HPDE6-E6E7 (cell line): ENCODE measurements at regions not wholly inside any gene's neighbourhood (a gene's known extent, or its start where the extent isn't known, plus 50 kb on each side); places are given as distances from the start of the nearest gene placed in this dataset.
"Not testable (repeated sequence)": the region's sequence is repeated elsewhere in the genome, so short reads cannot be mapped to it uniquely, and the experiment has no call there.

ENCODE experiments used
- DNase-seq: peaks from one replicate; pipeline ENCODE4 v3.0.0; 2011; ENCODE audit warnings: missing footprints; ENCODE audit errors: extremely low spot score

GRCh38 chr7:42685911-42686310 lies 226.0 kb downstream of the C7orf25 start:
- no peak for DNase-seq

GRCh38 chr7:42677751-42678699 lies 233.8 kb downstream of the C7orf25 start:
- no peak for DNase-seq

DNA sequence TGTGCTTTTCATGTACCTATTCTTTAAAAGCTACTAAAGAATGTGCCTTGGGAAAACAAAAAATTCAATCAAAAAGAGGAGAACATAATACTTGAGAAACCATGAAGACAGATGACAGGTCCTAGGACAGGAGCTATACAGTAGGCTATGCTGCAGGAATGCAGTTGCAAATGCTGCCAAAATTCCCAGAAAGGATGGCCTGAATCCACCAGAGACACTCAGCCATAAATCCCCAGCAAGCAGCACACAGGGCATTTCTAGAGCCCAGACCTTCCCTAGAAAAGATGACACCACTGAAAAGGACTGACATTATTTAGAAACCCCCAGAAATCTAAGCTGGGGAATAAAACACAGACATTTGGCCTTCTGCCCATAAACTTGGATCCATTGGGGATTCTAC lies 237.3 kb downstream of the C7orf25 start:
- no peak for DNase-seq

GRCh38 chr7:42673951-42674350 lies 237.9 kb downstream of the C7orf25 start:
- no peak for DNase-seq

DNA sequence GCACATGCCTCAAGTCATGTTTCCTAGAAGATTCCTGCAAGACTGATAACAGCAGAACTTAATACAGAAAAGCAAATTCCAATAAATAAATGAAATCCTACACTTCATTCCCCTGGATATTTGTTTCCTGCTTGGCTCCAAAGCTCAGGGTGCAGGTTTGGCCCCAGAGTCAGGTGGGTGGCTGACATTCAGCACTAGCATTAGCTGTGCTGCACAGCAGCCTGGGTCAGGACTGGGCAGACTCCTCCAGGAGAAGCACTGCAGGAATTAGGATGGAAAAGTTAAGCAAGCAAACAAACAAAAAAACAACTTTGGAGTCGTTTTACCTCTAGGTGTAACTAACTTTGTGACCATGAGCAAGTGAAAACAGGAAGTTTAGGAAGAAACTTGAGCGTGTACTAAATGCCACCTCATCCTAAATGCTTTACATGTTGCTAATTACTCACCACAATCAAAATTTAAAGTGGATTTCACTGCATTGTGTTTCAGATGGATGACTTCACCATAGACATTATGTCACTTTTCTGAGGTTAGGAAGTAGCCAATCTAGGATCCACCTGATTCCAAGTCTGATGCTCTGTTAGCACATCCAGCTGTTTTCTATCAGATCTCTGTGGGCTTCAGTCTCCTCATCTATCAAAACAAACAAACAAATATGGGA lies 239.4 kb downstream of the C7orf25 start:
- DNase-seq = no peak

- DNase-seq = peak; percentile 51
These were observed 240.2 kb downstream of the C7orf25 start for GRCh38 chr7:42671627-42672026.

GRCh38 chr7:42666994-42667393 lies 244.9 kb downstream of the C7orf25 start:
- no peak for DNase-seq

GRCh38 chr7:42662862-42663261 lies 249.0 kb downstream of the C7orf25 start:
- DNase-seq = no peak

DNA sequence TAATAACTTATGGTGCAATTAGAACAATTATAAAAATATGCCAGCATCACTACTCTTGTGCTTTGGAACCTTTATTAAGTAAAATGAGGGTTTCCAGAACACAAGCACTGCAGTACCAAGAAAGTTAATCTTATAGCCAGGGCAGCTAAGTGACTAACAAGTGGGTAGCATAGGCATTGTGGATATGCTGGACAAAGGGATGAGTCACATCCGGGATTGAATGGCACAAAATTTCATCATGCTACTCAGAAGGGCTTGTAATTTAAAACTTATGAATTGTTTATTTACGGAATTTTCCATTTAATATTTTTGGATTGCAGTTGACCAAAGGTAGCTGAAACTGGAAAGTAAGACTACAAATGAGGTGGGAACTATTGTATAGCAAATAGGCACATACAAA lies 250.6 kb downstream of the C7orf25 start:
- peak; percentile 58 for DNase-seq

DNA sequence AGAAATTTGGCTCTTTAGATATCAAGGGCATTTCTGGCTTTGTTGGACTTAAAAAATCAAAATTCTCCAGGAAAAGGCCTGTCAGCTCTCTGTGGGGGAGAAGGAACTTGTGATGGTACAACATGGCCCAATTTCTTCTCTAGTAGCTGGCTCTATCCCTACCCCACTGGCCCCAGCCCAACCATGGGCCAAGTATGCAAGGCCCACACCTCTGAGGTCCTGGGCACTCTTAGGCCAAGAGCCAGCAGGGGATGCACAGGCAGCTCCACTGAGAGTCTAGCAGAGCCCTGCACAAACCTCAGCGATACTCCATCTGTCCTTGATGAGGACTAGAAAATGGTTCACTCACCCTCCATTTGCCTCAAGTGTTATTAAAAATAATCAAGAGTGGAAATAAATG lies 261.2 kb downstream of the C7orf25 start:
- no peak for DNase-seq

- no peak for DNase-seq
These were observed 261.7 kb downstream of the C7orf25 start for GRCh38 chr7:42650171-42650570.

DNA sequence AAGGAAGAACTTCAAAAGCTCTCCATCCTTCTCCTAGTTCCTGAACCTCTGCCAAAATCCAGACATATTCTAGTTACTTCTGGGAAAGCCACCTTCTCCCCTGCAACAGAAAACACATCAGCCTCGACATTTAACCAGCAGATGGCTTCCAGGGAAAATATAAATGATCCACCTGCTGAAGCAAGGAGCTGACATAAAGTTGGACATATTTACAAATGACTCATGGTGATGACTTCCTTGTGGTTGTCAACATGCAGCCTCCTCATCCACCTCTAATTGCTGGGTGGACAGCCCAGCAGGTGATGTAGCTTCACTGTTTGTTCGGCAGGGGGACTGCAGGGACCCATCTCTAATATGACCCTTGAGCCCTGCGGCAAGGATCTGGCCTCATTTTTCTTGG lies 266.0 kb downstream of the C7orf25 start:
- DNase-seq = peak; percentile 34

DNA sequence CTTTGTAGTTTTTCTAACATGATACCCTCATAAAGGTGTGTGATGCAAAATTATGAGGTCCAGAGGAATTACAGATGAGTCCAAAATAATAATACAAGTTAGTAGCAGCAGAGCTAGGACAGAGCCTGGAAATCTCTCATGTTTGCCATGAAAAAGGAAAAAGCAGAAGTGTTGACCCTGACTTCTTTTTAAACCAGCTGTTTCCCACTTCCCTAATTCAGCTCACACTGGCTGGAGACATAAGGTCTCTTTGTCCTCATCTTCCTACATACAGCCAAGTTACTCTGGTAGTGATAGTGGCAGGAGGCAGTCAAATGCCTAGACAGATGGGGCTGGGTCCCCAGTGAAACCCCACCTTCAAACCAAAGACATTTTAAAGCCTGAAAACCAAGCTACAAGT lies 269.2 kb downstream of the C7orf25 start:
- no peak for DNase-seq

- no peak for DNase-seq
These were observed 271.9 kb downstream of the C7orf25 start for GRCh38 chr7:42639930-42640329.

DNA sequence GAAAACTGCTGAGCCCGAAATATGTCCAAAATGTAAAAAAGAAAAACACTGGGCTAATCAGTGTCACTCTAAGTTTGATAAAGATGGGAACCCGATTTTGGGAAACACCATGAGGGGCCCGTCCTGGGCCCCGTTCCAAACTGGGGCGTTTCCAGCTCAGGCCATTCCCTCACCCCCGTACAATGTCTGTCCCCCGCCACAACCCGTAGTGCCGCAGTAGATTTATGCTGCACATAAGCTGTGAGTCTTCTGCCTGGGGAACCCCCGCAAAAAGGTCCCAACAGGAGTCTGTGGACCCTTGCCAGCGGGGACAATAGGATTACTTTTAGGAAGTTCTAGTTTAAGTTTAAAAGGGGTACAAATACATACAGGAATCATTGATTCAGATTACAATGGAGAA lies 275.5 kb downstream of the C7orf25 start:
- DNase-seq = not testable (repeated sequence)

DNA sequence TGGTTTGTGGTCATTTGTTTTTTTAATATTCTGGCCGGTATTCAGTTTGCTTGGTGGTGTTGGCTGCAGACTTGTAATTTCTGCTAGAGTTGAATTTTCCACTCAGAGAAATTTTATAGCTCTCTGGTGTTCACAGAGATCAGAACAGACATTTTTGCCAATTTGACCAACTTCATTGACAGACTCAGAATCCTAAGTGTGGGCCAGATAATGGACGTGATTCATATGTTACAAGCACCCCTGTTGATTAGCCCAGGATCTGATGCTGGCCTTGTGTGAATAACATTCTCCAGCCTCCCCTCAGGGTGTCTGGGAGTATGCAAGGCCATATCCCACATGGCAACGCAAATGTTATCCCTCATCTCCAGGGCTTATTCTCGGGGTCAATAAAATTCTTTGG lies 283.8 kb downstream of the C7orf25 start:
- no peak for DNase-seq

GRCh38 chr7:42627626-42628025 lies 284.2 kb downstream of the C7orf25 start:
- DNase-seq = no peak

DNA sequence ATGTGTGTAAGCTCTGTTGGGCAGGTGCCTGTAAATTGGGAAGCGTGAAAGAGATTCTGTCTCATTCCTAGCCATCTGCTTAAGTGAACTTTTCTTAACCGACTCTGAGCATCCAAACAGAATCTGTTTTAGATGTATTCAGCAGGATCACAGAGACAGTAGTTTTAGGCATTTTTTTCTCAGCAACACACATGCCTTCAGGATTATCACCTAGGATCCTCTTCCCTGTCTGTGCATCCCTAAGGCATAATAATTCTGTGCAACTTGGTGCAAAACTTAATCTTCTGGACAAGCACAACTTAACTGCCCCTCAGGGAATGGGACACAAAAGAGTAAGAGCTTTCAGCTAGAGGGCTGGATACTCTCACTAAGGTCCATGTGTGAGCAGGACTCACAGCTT lies 284.8 kb downstream of the C7orf25 start:
- DNase-seq = no peak

- DNase-seq = no peak
These were observed 286.4 kb downstream of the C7orf25 start for GRCh38 chr7:42625421-42625820.

DNA sequence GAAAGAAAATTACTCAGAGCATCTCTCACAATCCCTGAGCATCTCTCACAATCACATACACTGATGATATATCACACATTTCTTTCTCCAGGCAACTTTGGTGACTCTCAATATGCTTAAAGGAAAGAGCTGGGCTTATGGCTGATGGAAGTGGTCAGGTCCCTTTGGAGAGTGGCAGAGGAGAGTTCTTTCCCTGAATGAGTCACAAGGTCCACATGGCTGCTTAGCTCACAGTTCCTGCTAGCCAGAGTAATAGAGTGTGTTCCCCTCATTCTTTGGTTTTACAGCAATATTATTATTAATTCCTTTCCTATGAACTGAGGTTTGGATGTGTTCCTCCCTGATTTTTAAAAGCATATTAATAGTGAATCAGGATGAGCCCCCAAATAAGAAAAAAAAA lies 287.4 kb downstream of the C7orf25 start:
- no peak for DNase-seq

GRCh38 chr7:42621543-42622219 lies 290.2 kb downstream of the C7orf25 start:
- no peak for DNase-seq

- DNase-seq = no peak
These were observed 293.1 kb downstream of the C7orf25 start for GRCh38 chr7:42618651-42619360.
